Stimulated activated CD4-positive, alpha-beta T cell treated with anti-CD3 and anti-CD28 coated beads, TNF-alpha, amount 100 ng/mL, for 48 hours (primary cell): ENCODE measurements at regions not wholly inside any gene's neighbourhood (a gene's known extent, or its start where the extent isn't known, plus 50 kb on each side); places are given as distances from the start of the nearest gene placed in this dataset.
"Not testable (repeated sequence)": the region's sequence is repeated elsewhere in the genome, so short reads cannot be mapped to it uniquely, and the experiment has no call there.

Source experiments
- DNase-seq, 3 donors: peaks; one replicate each; pipeline ENCODE4 v3.0.0-alpha.2; 2020; ENCODE audit warnings: low read depth in 3 of 3

DNA sequence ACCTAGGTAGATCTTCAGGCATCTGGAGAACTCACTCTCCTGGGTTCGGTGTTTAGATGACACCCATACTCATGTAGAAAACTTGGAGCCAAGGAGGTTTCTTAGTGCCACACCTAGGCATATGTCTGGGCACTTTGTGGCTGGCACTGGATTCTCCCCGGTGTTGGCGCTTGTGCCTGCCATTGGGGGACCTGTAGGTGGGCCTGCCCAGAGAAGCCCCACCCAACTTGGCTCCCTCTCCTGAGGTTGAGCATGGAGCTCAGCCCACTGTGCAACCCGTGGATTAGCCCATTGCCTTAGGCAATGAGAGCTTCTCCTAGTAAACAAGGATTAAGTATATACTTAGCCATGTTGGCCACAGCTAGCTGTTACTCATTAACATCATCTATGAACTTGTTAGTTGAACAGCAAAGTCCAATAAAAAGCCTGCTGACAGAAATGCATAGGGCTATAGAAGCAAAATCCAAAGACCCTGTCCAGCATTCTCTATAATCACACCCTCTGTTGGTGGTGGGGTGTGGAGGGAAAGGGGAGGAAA is 335.5 kb upstream of the CHORDC1 start:
- no peak for DNase-seq

DNA sequence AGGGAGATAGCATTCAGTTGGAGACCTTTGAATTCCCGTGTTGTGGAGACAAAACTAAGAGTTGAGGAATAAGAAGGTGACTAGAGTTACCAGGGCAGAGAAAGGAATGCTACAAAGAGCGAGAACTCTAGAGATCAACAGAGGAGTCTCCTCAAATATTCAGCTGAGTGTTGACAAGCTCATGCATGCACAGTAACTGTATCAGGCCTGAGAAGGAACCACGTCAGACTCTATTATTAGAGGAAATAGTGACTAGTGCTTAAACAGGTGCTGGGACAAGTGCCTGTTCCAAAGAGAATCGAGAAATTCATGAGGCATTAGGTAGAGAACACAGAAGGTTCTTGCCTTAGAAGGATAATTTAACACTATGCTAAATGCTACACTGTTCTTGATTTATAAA is 333.8 kb upstream of the CHORDC1 start:
- no peak for DNase-seq

DNA sequence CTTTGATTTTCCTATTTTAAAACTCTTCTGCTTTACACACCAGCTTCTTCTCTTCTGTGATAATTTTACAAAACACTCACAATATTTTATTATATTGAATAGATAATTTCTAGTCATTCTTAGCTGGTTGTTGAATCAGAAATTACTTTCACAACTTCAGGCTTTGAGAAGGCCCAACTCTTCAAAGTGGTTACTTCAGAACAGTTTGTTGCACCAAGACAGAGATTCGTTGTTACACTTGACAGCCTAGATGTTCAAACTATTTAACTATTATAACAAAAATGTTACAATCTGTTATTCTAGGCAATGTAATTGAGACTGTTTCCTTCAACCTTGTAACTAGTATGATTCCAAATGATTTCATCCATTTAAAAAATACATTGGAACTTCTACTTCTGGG is 333.2 kb upstream of the CHORDC1 start:
- no peak for DNase-seq

DNA sequence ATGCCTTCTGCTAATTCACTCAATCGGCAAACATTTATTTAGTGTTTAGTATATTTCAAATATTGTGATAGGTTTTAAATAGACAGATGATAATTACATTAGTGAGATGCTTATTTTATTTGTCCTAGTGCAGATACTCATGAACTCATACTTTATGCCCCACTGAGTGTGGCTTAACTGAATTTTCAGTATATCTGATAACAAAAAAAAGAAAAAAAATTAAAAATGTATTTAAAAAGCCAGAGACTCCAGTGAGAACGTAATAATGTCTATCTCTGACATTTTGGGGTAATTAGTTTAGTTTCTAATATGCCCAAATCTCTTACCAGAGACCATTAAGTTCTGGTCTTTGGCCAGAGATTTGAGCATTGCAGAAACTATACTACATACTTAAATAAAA is 332.6 kb upstream of the CHORDC1 start:
- DNase-seq = no peak

DNA sequence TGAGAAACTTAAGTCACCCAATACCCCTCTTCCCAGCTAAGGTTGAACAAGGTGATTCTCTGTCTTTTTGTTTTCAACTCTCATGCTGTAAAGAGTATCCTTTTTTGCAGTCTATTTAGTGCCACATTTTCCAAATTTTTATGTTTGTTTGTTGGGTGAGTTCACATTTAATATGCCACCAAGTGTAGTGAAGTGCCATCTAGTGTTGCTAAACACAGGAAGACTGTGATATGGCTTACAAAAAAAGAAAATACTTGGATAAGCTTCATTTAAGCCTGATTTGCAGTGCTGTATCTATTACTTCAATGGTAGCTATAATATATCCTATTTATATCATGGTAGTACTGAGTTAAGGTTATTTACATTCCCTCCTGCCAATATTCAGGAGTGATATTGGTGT is 319.2 kb upstream of the CHORDC1 start:
- DNase-seq = no peak

DNA sequence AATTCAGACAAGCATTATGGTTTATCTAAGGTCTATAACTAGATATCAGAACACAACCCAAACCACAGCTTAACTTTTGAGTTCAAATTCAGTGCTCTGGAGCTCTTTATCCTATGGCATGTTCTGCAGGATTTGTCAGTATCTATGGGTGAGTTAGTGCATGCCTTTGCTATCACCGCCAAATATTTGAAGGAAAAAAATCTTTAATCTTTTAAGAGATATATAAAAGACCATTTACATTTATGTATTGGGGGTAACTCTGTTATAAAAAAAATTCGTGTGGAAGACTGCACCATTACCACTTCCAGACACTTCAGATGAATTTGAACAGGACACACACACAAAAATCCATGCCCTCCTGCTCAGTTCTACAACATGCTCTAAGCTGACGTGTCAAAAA is 313.5 kb upstream of the CHORDC1 start:
- DNase-seq = no peak

DNA sequence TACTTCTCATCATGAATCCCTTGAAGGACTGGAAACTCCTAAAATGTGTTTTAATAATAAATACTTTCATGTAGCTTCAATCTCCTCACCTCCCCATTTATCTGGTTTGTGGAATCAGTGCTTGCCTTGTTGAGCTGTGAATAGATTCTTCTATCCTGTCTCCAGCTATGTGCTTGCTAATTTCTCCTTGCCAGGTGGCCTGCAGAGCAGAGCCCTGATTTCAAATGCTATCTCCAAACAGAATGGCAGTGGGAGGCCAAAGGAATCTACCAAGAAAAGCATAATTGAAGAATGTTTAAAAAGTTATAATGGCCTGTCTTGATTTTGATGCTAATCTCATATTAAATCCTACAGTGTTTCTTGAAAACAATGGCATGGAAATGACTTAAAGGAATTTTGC is 309.3 kb upstream of the CHORDC1 start:
- no peak for DNase-seq

DNA sequence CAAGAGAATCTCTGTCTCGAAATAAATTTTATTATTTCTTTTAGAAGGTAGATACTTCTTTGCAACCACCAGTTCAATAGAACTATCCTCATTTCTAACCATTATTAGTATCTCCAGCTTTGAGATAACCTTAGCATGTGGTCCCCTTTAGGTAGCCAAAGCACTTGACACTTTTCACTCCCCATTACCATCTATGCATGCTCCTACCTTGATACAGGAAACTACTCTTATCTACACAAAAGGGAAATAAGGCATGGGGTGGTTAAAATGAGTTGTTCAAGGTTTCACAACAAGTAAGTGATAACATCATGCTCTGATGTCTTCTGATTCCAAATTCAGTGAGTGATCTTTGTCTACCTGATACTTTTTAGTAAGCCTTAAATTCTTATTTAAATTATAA is 308.2 kb upstream of the CHORDC1 start:
- DNase-seq = no peak

DNA sequence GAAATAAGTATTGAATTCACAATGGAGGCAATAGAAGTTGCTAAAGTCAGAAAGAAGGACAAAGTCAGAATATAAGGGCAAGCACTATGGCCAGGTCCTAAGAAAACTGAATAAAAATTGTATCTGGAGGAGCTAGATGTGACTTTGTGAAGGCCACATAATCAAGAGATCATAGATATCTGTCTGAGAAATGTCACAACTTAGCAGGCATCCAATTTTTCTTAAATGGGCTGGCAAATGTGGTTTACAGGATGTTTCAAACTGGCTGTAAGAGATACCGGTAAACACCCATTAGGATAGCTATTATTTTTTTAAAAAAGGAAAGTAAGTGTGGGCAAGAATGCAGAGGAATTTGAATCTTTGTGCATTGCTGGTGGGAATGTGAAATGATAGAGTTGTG is 303.1 kb upstream of the CHORDC1 start:
- DNase-seq = no peak

DNA sequence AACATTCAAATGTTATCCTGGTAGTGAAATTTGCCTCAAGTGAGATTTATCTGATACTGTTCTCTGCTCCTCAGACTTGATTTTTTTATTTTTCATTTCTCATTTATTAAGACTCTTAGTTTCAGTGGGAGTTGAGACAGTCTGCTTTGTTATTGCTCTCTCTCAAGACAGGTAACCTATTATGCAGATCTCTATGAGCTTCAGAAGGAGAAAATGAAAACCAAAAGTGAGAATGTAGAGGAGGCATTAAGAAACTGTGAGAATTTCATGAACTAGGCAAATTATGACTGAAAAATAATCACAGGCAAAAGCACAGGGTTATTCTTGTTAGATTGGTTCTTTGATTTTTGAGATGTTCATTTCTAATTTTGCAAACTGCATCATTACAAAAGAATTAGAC is 290.0 kb upstream of the CHORDC1 start:
- no peak for DNase-seq

DNA sequence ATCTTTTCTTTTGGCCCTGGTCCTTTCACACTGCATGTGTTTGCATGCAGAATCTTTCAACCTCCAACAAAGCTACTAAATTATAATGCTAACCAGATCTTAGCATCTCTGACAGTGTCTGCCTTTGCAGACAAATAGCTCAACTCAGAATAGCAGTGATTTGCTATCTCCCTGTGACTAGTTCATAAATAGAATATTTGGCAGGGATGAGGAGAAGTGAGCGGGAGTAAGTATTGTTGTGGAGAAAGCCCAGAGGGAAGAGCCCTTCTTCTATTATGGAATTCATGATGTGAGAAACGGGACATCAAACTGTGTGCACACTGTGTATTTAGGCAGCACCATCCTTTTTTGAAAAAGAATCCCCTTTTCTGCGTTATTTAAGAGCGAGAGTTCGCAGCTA is 288.0 kb upstream of the CHORDC1 start:
- DNase-seq = no peak

DNA sequence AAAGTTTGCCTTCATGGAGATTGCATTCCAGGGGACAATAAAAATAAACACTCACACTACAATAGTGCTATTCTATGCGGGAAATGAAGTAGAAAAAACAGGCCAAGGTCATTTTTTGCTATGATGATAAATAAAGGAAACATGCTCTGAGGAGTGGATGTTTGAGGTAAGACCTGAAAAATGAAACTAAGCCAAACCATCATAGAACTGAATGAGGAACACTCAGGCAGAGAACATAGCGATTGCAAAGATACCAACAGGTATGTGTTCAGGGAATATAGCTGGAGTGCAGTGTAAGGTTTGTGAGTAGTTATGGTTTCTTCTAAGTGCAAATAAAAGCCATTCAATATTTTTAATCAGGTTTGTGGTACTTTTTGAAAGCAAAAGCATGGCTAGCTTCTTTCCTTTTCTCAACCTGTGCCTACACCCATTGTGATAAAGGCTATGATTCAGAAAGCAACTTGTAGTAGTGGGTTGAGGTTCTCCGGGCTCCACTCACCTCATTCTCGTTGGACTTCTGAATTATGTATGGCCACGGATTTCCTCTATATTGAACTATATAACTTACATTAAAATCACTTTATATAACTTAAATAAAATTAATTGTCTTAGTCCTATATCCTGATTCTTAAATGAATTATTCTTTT is 278.2 kb upstream of the CHORDC1 start:
- DNase-seq = no peak

DNA sequence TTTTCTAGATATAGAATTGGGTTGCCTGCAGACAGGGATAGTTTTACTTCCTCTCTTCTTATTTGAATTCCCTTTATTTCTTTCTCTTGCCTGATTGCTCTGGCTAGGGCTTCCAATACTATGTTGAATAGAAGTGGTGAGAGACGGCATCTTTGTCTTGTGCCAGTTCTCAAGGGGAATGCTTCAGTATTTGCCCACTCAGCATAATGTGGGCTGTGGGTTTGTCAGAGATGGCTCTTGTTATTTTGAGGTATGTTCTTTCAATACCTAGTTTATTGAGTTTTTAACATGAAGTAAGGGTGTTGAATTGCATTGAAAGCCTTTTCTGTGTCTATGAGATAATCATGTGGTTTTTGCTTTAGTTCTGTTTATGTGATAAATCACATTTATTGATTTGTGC is 273.9 kb upstream of the CHORDC1 start:
- DNase-seq = no peak

DNA sequence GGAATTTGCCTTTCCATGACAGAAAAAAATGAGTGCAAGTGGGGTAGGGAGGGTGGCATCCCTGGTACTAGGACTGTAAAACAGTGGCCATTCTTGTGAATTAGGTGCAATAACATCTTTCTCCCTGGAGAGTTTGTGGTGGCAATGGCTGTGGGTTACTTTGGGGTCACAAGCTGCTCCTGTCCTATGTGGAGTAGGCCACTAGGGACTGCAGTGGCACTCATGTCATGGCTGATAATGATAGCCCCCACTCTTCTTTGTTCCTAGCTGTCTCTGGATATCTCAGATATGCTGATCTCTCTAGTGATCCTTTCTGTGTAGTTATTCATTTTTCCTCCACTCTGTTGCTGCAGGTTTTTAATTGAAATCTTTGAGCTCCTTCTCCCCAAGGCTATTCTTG is 270.5 kb upstream of the CHORDC1 start:
- no peak for DNase-seq

DNA sequence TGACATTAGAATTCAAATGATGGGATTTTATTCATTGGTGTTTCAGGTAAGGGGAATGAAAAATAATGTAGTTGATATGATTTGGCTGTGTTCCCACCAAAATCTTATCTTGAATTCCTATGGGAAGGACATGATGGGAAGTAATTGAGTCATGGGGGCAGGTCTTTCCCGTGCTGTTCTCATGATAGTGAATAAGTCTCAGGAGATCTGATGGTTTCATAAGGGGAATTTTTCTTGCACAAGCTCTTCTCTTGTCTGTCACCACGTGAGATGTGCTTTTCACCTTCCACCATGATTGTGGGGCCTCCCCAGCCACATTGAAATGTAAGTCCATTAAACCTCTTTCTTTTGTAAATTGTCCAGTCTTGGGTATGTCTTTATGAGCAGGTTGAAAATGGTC is 268.6 kb upstream of the CHORDC1 start:
- no peak for DNase-seq

DNA sequence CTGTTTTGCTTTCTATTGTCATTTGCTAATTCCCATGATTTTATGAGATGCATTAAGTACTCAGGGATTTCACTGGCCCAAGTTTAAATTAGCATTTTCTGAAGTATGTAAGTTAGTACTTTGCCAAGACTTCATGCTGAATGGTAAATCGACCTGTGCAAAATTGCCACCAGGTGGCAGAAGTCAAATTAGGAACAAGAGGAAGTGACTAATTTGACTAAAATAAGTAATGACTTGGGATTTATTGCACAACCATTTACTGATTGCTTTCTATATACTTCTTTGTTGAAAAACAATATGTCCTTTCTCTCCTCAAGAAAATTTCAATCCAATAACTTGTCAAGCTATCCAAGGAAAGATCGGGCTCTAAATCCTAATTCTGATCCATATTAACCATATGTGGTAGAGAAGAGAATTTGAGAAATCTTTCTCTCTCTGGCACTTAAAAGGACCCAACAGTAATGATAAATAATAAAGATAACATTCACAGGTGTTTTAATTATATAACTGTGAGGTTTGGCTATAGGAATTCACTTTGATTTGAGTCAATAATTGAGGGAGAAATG is 253.7 kb upstream of the CHORDC1 start:
- DNase-seq = peak in 2 of 3 donors; percentile 4 to 14

DNA sequence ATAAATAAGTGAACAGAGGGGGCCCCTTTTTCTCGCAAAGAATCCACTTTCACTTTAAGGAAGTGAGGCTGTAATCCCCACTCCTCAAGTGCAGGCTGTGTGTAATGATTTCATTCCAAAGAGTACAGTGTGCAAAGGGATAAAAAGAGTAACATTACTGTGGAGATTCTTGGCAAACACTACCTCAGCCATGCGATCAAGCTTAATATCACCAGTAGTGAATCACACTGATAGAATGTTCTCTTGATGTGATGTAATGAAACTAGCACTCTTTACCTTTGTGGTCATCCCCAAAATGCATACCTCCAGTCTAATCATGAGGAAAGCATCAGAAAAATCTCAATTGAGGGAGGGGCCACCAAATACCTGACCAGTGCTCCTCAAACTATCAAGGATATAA is 246.1 kb upstream of the CHORDC1 start:
- DNase-seq = no peak

DNA sequence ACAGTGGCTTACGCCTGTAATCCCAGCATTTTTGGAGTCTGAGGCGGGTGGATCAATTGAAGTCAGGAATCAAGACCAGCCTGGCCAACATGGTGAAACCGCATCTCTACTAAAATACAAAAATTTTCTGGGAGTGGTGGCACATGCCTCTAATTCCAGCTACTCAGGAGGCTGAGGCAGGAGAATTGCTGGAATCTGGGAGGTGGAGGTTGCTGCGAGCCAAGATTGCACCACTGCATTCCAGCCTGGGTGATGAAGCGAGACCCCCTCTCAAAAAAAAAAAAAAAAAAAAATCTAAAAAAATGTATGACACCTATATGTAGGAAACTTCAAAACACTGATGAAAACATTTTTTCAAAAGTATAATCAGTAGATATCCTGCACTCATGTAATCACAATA is 242.7 kb upstream of the CHORDC1 start:
- DNase-seq = no peak

DNA sequence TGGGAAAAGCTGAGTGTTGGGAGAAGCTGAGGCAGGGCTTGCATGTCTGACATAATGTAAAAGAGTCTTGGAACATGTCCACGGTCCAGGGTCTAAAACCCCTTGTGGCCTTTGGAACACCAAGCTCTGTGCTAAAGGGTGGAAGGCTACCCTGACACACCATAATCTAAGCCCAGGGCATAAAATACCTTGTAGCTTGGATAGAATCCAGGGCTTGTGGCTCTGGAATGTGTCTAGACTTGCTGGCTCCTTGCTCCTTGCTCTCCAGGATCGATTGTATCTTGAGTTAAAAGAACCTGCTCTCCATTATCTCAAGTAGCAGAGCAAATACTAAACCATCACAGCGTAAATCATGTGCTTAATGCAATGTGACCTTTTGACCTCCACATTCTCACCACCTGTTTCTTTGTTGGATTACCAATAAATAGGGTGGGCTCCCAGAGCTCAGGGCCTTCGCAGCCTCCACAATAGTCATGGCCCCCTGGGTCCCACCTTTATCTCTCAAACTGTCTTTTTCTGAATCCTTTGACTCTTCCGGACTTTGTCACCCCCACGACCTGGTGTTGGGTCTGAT is 232.6 kb upstream of the CHORDC1 start:
- DNase-seq = not testable (repeated sequence)

DNA sequence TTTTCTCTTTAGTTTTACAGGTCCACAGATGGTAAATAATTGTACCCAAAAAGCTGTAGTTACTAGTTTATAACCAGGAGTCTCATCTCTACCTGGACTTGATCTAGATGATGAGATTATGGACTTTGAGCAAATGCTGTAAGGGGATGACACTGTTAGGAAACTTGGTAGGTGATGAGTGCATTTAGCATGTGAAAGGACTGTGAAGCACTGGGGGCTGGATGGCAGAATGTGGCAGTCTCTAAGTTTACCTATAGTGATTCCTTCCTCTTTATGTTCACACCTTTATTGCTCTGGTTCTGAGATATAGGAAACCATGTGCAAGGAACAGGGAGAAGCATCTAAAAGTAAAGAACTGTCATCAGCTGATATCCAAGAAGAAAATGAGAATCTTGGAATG is 230.7 kb upstream of the CHORDC1 start:
- no peak for DNase-seq

DNA sequence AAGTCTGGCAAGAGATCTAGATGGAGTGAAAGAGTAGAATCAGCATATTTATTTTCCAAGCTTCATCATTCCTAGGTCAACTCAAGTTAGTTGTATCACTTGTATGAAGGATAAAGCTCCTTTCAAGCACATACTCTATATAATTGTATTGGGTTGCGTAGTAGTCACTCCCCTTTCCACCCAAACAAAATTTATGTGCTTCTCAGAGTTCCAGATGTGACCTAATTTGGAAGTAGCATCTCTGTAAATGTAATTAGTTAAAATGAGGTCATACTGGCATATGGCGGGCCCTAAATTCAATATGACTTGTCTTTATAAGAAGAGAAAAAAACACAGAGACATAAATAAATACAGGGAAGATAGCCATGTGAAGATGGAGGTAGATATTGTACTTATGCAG is 226.8 kb upstream of the CHORDC1 start:
- DNase-seq = no peak

DNA sequence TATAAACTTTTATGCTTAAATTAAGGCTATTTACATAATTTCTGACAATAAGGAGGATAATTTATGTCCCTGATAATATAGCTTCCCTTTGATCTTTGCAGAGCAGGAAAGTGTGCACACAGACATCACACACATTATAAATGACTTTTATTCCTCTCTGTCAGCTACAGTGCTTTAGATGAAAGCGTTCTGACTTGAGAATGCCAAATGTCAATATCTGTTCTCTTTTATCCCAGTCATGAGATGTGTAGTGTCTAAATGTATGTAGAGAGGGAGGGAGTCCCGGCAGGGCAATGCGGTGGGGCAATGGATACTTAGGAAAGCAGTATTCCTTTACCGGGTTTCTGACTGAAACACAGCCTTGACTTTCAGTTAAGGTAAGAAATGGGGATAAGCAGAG is 225.4 kb upstream of the CHORDC1 start:
- DNase-seq = no peak

DNA sequence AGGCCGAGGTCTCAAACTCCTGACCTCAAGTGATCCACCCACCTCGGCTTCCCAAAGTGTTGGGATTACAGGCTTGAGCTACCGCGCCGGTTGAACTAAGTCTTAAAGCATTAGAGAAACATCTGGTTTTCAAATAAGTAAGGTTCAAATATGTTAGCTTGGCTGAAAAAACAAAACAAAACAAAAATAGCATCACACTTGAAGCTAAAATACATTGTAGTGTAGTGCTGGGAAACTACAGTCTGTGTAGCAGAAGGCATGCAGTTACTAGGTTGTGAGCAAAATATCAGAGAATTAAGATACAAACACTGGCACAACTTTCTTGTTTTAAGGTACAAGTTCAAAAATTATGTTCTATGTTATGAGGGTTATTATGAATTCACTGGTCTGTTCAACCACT is 224.8 kb upstream of the CHORDC1 start:
- DNase-seq = no peak

DNA sequence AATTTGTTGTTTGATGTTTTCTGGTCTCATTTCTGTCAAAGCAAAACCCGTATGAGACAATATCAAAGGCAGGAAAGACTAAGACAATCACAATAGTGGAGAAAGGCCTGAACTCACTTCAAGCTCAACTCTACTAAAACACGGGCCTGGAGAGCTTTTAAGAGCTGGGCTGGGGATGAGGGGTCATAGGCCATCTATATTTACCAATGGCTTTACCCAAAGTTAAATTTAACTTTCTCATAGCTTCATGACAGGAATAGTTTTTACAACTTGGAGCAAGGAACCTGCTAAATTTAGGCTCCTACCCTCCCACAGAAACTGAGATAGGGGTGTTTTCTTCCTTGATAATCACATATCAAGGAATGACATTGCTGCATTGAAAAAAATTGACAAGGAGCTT is 223.4 kb upstream of the CHORDC1 start:
- DNase-seq = no peak
